ENCODE measurements at regions not wholly inside any gene's neighbourhood (a gene's known extent, or its start where the extent isn't known, plus 50 kb on each side); places are given as distances from the start of the nearest gene placed in this dataset.

- Histone ChIP-seq H3K9ac (ENCODE audit: insufficient read length, low read depth) (no peak overlapping the region), H3K36me3 (ENCODE audit: insufficient read depth, insufficient read length, low read length) (no peaks in the 10 kb centered on the region), H3K27me3 (ENCODE audit: insufficient read depth, insufficient read length) (no peaks in the 10 kb centered on the region), H3K4me1 (ENCODE audit: insufficient read depth, insufficient read length) (no peaks in the 10 kb centered on the region), H3K4me3 (ENCODE audit: insufficient read length, low read depth) (no peak overlapping the region), H3K9me3 (ENCODE audit: insufficient read depth, low read length) (no peaks in the 10 kb centered on the region)
- DNase-seq (ENCODE audit: low read depth, low spot score): no peak
- TF ChIP-seq SUZ12 (IDR thresholded peaks at IDR 0.05; ENCODE audit: extremely low read depth, insufficient read depth, insufficient read length) (no peak), YY1 (IDR thresholded peaks at IDR 0.05; ENCODE audit: insufficient read depth, insufficient read length) (no peak), ZNF274 (IDR thresholded peaks at IDR 0.05; ENCODE audit: low read depth, low read length) (no peak)
These were observed 122.8 kb upstream of the TNPO1 start for GRCh38 chr5:72693546-72694205.

- H3K4me1 ChIP-seq (ENCODE audit: insufficient read depth, insufficient read length): no peaks in the 10 kb centered on the region
- H3K27me3 ChIP-seq (ENCODE audit: insufficient read depth, insufficient read length): no peaks in the 10 kb centered on the region
- no peak overlapping the region for H3K9ac ChIP-seq (ENCODE audit: insufficient read length, low read depth)
- no peaks in the 10 kb centered on the region for H3K36me3 ChIP-seq (ENCODE audit: insufficient read depth, insufficient read length, low read length)
- no peak for DNase-seq (ENCODE audit: low read depth, low spot score)
- TF ChIP-seq SUZ12 (IDR thresholded peaks at IDR 0.05; ENCODE audit: extremely low read depth, insufficient read depth, insufficient read length): no peak
- no peak overlapping the region for H3K4me3 ChIP-seq (ENCODE audit: insufficient read length, low read depth)
- H3K9me3 ChIP-seq (ENCODE audit: insufficient read depth, low read length): no peaks in the 10 kb centered on the region
These were observed 123.6 kb upstream of the TNPO1 start for GRCh38 chr5:72692651-72693442.

- TF ChIP-seq YY1 (IDR thresholded peaks at IDR 0.05; ENCODE audit: insufficient read depth, insufficient read length) (no peak), SUZ12 (IDR thresholded peaks at IDR 0.05; ENCODE audit: extremely low read depth, insufficient read depth, insufficient read length) (no peak), ZNF274 (IDR thresholded peaks at IDR 0.05; ENCODE audit: low read depth, low read length) (no peak)
- H3K4me1 ChIP-seq (ENCODE audit: insufficient read depth, insufficient read length): no peaks in the 10 kb centered on the region
- no peaks in the 10 kb centered on the region for H3K27me3 ChIP-seq (ENCODE audit: insufficient read depth, insufficient read length)
- H3K4me3 ChIP-seq (ENCODE audit: insufficient read length, low read depth): no peak overlapping the region
- H3K36me3 ChIP-seq (ENCODE audit: insufficient read depth, insufficient read length, low read length): no peaks in the 10 kb centered on the region
- no peak overlapping the region for H3K9ac ChIP-seq (ENCODE audit: insufficient read length, low read depth)
- H3K9me3 ChIP-seq (ENCODE audit: insufficient read depth, low read length): no peaks in the 10 kb centered on the region
- no peak for DNase-seq (ENCODE audit: low read depth, low spot score)
These were observed 124.2 kb upstream of the TNPO1 start for GRCh38 chr5:72692231-72692637.

GRCh38 chr5:72691751-72692150 lies 124.7 kb upstream of the TNPO1 start:
- no peaks in the 10 kb centered on the region for H3K27me3 ChIP-seq (ENCODE audit: insufficient read depth, insufficient read length)
- H3K4me3 ChIP-seq (ENCODE audit: insufficient read length, low read depth): no peak overlapping the region
- H3K9ac ChIP-seq (ENCODE audit: insufficient read length, low read depth): no peak overlapping the region
- H3K36me3 ChIP-seq (ENCODE audit: insufficient read depth, insufficient read length, low read length): no peaks in the 10 kb centered on the region
- H3K9me3 ChIP-seq (ENCODE audit: insufficient read depth, low read length): no peaks in the 10 kb centered on the region
- DNase-seq (ENCODE audit: low read depth, low spot score): no peak
- no peaks in the 10 kb centered on the region for H3K4me1 ChIP-seq (ENCODE audit: insufficient read depth, insufficient read length)
- TF ChIP-seq SUZ12 (IDR thresholded peaks at IDR 0.05; ENCODE audit: extremely low read depth, insufficient read depth, insufficient read length) (no peak), ZNF274 (IDR thresholded peaks at IDR 0.05; ENCODE audit: low read depth, low read length) (no peak), YY1 (IDR thresholded peaks at IDR 0.05; ENCODE audit: insufficient read depth, insufficient read length) (no peak)

- TF ChIP-seq SUZ12 (IDR thresholded peaks at IDR 0.05; ENCODE audit: extremely low read depth, insufficient read depth, insufficient read length) (no peak), YY1 (IDR thresholded peaks at IDR 0.05; ENCODE audit: insufficient read depth, insufficient read length) (no peak), ZNF274 (IDR thresholded peaks at IDR 0.05; ENCODE audit: low read depth, low read length) (no peak)
- Histone ChIP-seq H3K9ac (ENCODE audit: insufficient read length, low read depth) (no peak overlapping the region), H3K27me3 (ENCODE audit: insufficient read depth, insufficient read length) (no peaks in the 10 kb centered on the region), H3K36me3 (ENCODE audit: insufficient read depth, insufficient read length, low read length) (no peaks in the 10 kb centered on the region), H3K4me1 (ENCODE audit: insufficient read depth, insufficient read length) (no peaks in the 10 kb centered on the region), H3K4me3 (ENCODE audit: insufficient read length, low read depth) (no peak overlapping the region), H3K9me3 (ENCODE audit: insufficient read depth, low read length) (no peaks in the 10 kb centered on the region)
- DNase-seq (ENCODE audit: low read depth, low spot score): no peak
These were observed 127.5 kb upstream of the TNPO1 start for GRCh38 chr5:72688916-72689315.

- H3K4me3 ChIP-seq (ENCODE audit: insufficient read length, low read depth): no peak overlapping the region
- H3K4me1 ChIP-seq (ENCODE audit: insufficient read depth, insufficient read length): no peaks in the 10 kb centered on the region
- no peak for TF ChIP-seq ZNF274 (IDR thresholded peaks at IDR 0.05; ENCODE audit: low read depth, low read length)
- no peaks in the 10 kb centered on the region for H3K36me3 ChIP-seq (ENCODE audit: insufficient read depth, insufficient read length, low read length)
- no peaks in the 10 kb centered on the region for H3K27me3 ChIP-seq (ENCODE audit: insufficient read depth, insufficient read length)
- DNase-seq (ENCODE audit: low read depth, low spot score): no peak
- H3K9ac ChIP-seq (ENCODE audit: insufficient read length, low read depth): no peak overlapping the region
- no peaks in the 10 kb centered on the region for H3K9me3 ChIP-seq (ENCODE audit: insufficient read depth, low read length)
These were observed 129.2 kb upstream of the TNPO1 start for GRCh38 chr5:72687288-72687687.

- no peak for DNase-seq (ENCODE audit: low read depth, low spot score)
- Histone ChIP-seq H3K4me3 (ENCODE audit: insufficient read length, low read depth) (no peak overlapping the region), H3K9ac (ENCODE audit: insufficient read length, low read depth) (no peak overlapping the region), H3K4me1 (ENCODE audit: insufficient read depth, insufficient read length) (no peaks in the 10 kb centered on the region), H3K9me3 (ENCODE audit: insufficient read depth, low read length) (no peaks in the 10 kb centered on the region), H3K36me3 (ENCODE audit: insufficient read depth, insufficient read length, low read length) (no peaks in the 10 kb centered on the region), H3K27me3 (ENCODE audit: insufficient read depth, insufficient read length) (no peaks in the 10 kb centered on the region)
- no peak for TF ChIP-seq YY1 (IDR thresholded peaks at IDR 0.05; ENCODE audit: insufficient read depth, insufficient read length)
- TF ChIP-seq ZNF274 (IDR thresholded peaks at IDR 0.05; ENCODE audit: low read depth, low read length): no peak
- no peak for TF ChIP-seq SUZ12 (IDR thresholded peaks at IDR 0.05; ENCODE audit: extremely low read depth, insufficient read depth, insufficient read length)
These were observed 133.9 kb upstream of the TNPO1 start for GRCh38 chr5:72682561-72682960.

All from NT2/D1 (cell line).